ENCODE measurements at regions not wholly inside any gene's neighbourhood (a gene's known extent, or its start where the extent isn't known, plus 50 kb on each side); places are given as distances from the start of the nearest gene placed in this dataset.

DNA sequence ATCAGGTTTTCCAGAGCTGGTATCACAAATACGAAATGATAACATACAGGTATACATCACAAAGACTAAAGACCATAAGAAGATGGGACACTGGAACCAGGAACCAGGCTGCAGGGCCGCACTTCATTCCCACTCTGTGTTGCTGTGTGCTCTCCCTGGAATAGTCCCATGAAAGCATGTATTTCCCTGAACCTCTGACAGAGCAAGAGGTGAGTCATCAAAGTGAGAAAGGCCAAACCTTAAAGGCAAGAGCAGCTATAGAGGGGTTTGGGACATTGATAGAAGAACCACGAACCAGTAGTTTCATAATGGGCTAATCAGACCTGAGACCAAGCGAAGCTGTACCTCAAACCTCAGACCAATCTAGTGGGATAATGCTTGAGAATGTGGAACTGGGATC lies 283.0 kb upstream of the PRKD1 start:
- TF ChIP-seq, protein P1, sequence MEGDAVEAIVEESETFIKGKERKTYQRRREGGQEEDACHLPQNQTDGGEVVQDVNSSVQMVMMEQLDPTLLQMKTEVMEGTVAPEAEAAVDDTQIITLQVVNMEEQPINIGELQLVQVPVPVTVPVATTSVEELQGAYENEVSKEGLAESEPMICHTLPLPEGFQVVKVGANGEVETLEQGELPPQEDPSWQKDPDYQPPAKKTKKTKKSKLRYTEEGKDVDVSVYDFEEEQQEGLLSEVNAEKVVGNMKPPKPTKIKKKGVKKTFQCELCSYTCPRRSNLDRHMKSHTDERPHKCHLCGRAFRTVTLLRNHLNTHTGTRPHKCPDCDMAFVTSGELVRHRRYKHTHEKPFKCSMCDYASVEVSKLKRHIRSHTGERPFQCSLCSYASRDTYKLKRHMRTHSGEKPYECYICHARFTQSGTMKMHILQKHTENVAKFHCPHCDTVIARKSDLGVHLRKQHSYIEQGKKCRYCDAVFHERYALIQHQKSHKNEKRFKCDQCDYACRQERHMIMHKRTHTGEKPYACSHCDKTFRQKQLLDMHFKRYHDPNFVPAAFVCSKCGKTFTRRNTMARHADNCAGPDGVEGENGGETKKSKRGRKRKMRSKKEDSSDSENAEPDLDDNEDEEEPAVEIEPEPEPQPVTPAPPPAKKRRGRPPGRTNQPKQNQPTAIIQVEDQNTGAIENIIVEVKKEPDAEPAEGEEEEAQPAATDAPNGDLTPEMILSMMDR (IDR thresholded peaks at IDR 0.05), result no peak
- no peak for DNase-seq (ENCODE audit: low spot score)
- no peak overlapping the region for H3K4me3 ChIP-seq

DNA sequence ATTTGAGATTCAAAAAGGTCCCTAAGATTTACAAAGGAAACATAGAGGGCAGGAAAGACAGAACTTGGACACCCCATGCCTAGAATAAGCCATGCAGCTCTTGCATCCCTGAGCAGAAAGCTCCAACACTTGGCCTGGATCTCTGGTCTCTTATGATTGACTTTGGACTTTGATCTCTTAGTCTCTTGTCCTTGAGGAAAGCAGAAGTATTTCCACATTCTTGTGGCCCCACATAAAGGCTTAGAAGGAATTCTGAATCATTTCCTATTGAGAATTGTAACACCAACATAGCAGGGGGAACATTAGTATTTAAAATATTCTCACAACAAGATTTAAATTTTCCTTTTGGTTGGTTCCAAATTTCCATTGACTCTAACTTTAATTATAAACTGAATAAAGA lies 283.7 kb upstream of the PRKD1 start:
- TF ChIP-seq, protein P1 (IDR thresholded peaks at IDR 0.05), result no peak
- H3K4me3 ChIP-seq, result no peak overlapping the region
- no peak overlapping the region for H3K27ac ChIP-seq
- DNase-seq (ENCODE audit: low spot score), result no peak

More for the DNA sequence above, 283.0 kb upstream of the PRKD1 start:
- no peak overlapping the region for H3K27ac ChIP-seq

DNA sequence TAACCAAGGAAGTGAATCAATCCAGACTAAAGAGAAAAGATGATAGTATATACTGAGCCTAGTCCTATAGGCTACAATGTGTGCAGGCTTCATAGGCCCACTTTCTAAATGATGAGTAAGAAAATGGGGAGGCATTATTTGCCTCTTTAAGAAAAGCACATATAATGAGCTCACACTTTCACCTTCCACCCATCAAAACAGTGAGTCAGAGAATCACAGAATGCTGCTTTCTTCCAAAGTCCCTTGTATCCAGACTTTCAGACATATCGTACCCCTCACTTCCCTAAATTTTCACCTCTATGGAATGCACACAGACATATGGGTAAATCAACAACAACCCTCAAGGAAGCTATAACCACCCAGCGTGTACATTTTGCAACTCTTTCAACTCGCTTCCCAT lies 286.4 kb upstream of the PRKD1 start:
- Histone ChIP-seq H3K4me3 (no peak overlapping the region), H3K27ac (no peak overlapping the region)
- no peak for DNase-seq (ENCODE audit: low spot score)
- TF ChIP-seq, protein P1 (IDR thresholded peaks at IDR 0.05), result no peak

DNA sequence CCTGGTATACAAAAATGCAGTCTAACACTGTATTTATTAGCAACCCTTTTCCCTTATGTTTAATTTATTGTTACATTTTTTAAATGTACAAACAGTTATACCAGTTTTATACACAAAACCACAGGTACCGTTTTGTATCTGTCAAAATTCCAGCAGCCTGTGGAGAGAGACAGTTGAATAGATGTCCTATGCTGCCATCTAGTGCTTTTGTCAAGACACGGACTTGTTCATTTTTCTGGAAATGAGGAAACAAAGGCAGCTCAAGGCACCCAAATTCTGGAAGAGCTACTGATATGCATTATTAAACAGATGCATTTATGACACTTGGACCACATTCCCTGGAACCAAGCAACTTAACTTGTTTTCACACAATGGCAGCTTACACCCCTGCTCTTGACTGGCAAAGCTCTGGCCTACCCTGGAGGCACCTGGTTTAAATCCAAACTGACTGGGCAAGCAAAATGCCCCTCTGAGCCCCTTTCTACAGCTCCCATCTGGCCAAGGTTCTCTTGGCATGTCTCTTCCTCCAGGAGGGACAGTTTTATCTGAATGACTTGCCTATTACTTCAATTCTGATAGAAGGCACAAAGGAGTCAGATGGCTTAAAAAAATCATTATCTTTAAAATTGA lies 286.9 kb upstream of the PRKD1 start:
- no peak overlapping the region for H3K27ac ChIP-seq
- no peak for DNase-seq (ENCODE audit: low spot score)
- TF ChIP-seq, protein P1 (IDR thresholded peaks at IDR 0.05), result peak; percentile 40
- H3K4me3 ChIP-seq, result no peak overlapping the region

DNA sequence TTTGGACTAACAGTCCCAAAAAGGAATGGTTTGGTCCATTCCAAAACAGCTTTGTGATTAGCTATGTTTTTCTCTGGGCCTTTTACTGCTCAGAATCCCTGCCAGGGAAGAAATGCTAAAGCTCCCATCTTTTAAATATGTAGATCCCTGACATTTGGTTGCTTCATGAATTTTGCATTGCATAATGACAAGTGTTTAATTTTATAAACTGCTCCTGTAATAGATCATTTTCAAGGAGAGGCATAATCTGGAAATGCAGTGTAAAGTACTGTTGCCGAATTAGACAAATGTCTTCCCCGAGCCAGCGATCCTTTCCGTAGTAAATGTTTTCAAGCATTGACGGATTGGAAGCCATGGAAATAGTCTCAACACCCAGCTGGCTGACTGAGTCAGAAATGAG lies 291.3 kb upstream of the PRKD1 start:
- TF ChIP-seq, protein P1 (IDR thresholded peaks at IDR 0.05), result no peak
- Histone ChIP-seq H3K27ac (no peak overlapping the region), H3K4me3 (no peak overlapping the region)
- no peak for DNase-seq (ENCODE audit: low spot score)

DNA sequence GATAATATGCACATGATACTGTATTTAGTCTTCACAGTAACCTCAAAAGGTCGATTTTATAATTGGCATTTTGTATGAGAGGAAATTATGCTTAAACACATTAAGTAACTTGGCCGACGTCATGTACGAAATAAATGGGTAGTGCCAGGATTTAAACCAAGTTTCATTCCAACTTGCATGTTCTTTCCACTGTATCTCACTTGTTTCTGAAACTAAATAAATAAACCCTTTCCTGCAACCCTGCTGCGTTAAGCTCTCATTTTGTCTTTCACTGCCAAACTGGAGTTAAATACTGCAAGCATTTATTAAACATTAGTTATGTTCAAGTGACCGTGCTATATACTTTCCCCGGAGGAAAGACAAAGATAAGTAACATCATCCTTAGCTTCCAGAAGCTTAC lies 293.9 kb upstream of the PRKD1 start:
- peak overlapping the region in 1 of 2 donors; percentile 83 for H3K27ac ChIP-seq
- TF ChIP-seq, protein P1 (IDR thresholded peaks at IDR 0.05), result no peak
- no peak overlapping the region for H3K4me3 ChIP-seq
- DNase-seq (ENCODE audit: low spot score), result no peak

DNA sequence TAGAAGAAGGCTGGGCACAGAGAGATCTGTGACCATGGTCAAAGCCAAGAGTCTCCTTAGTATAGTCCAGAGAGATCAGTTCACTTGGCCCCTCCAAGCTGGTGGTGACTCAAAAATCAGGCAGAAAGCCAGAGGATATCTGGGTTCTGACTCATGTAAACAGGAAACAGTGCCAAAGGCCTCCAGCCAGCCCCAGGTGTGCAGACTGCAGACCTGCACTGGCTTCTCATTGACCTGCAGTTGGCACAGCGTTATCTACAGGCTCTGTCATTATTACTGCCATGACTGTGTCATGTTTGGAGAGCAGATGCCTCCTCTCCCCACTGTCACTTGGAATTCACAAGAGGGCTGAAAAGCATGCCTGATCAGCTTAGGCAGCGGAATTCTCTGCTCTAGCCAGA lies 295.7 kb upstream of the PRKD1 start:
- peak; percentile 78 for DNase-seq (ENCODE audit: low spot score)
- TF ChIP-seq, protein P1 (IDR thresholded peaks at IDR 0.05), result no peak
- Histone ChIP-seq H3K27ac (peak overlapping the region; percentile 66 to 83), H3K4me3 (no peak overlapping the region)
